ENCODE measurements at regions not wholly inside any gene's neighbourhood (a gene's known extent, or its start where the extent isn't known, plus 50 kb on each side); places are given as distances from the start of the nearest gene placed in this dataset.
A peak's percentile ranks its signal among the peaks of the same experiment; 100 is the strongest.
"Not testable (repeated sequence)": the region's sequence is repeated elsewhere in the genome, so short reads cannot be mapped to it uniquely, and the experiment has no call there.

DNA sequence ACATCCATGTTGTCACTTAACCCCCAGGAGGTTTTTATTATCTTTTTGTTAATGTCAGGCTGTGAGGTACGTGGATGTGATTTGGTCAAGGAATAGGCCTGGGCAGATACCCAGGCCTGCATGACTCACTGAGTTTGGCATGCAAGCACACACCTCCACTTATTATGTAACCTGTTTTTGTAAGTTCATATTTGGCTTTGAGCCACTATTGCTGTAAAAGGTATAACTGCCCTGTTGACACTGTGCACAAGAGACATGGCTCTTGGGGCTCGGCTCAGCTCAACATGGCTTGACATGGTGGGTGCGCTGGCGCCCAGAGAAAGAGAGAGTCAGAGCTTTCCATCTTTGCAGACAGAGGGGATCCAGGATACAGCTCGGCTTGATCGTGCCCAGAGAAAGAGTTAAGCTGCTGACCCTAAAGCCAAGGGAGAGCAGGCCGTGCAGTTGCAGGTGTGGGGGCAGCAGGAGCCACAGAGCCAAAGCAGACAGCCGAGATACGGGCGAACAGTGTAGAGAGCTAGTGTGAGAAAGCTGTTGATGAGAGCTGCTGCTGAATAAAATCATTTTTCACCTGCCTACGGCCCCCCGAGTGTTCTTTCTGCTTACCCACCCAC is 67.9 kb upstream of the UNC13C start:
- 47 to 62% methylated on average over 6 to 12 of the region's 12 CpGs for WGBS, 2 donors

GRCh38 chr15:53903129-53903528 is 75.1 kb upstream of the UNC13C start:
- Histone ChIP-seq H3K27me3 (no peaks in the 10 kb centered on the region), H3K9me3 (no peaks in the 10 kb centered on the region), H3K36me3 (no peaks in the 10 kb centered on the region), H3K4me3 (replicated peaks in 1 of 3) (no peak overlapping the region), H3K4me1 (peaks cover 3 to 8% of the 10 kb centered on the region in 2 donors), H3K27ac (no peak overlapping the region)
- intact Hi-C loops (cut with DNase I): no loop called here
- WGBS, 2 donors: 85 to 89% methylated on average over 1 of the region's 1 CpG
- no peak for DNase-seq
- TF ChIP-seq POLR2A (IDR thresholded peaks at IDR 0.05) (no peak), CTCF (IDR thresholded peaks at IDR 0.05) (no peak)

More for the DNA sequence above, 67.9 kb upstream of the UNC13C start:
- intact Hi-C loops (cut with DNase I): no loop called here
- Histone ChIP-seq H3K27me3 (no peaks in the 10 kb centered on the region), H3K4me3 (replicated peaks in 1 of 3) (no peak overlapping the region), H3K27ac (peak overlapping the region; percentile 89 to 96 (median 95)), H3K4me1 (peaks cover 18 to 21% of the 10 kb centered on the region in 2 donors), H3K36me3 (no peaks in the 10 kb centered on the region), H3K9me3 (no peaks in the 10 kb centered on the region)
- TF ChIP-seq POLR2A (IDR thresholded peaks at IDR 0.05): no peak
- TF ChIP-seq CTCF (IDR thresholded peaks at IDR 0.05): no peak
- peak; percentile 59 to 75 for DNase-seq

DNA sequence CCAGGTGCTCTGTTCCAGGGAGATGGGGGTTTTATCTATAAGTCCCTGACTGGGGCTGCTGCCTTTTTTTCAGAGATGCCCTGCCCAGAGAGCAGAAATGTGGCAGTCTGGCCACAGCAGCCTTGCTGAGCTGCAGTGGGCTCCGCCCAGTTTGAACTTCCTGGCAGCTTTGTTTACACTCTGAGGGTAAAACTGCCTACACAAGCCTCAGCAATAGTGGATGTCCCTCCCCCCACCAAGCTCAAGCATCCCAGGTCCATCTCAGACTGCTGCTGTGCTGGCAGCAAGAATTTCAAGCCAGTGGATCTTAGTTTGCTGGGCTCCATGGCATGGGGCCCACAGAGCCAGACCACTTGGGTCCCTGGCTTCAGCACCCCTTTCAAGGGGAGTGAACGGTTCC is 84.8 kb upstream of the UNC13C start:
- H3K27ac ChIP-seq; intact Hi-C loops (cut with DNase I): not testable (repeated sequence)

GRCh38 chr15:53891862-53892261 is 86.4 kb upstream of the UNC13C start:
- H3K36me3 ChIP-seq; H3K4me3 ChIP-seq (replicated peaks in 1 of 3); H3K27ac ChIP-seq; H3K27me3 ChIP-seq; DNase-seq; H3K4me1 ChIP-seq; intact Hi-C loops (cut with DNase I); H3K9me3 ChIP-seq: not testable (repeated sequence)
- 64 to 83% methylated on average over 3 of the region's 3 CpGs for WGBS, 2 donors
- TF ChIP-seq CTCF (IDR thresholded peaks at IDR 0.05): peak in 1 of 6 experiments; percentile 14

More for the DNA sequence above, 84.8 kb upstream of the UNC13C start:
- not testable (repeated sequence) for H3K9me3 ChIP-seq; H3K36me3 ChIP-seq; H3K27me3 ChIP-seq; H3K4me3 ChIP-seq (replicated peaks in 1 of 3); H3K4me1 ChIP-seq; DNase-seq
- WGBS, 2 donors: 69 to 80% methylated on average over 2 of the region's 2 CpGs

DNA sequence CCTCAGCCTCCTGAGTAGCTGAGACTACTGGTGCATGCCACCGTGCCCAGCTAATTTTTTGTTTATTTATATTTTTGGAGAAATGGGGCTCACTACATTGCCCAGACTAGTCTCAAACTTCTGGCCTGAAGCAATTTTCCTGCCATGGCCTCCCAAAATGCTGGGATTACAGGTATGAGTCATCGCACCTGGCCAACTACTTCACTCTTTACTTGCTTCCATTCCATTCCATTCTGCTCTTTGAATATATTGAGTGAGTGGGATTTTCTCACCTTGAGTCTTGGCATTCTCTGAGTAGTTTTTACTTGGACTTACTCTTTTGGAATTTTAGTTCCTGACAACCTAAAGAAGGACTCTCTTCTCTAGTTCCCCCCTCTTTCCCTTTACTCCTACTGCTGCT is 93.8 kb upstream of the UNC13C start:
- no peaks in the 10 kb centered on the region for H3K36me3 ChIP-seq
- intact Hi-C loops (cut with DNase I): no loop called here
- H3K27me3 ChIP-seq: no peaks in the 10 kb centered on the region
- no peaks in the 10 kb centered on the region for H3K4me1 ChIP-seq
- no peak for DNase-seq
- no peak overlapping the region for H3K4me3 ChIP-seq (replicated peaks in 1 of 3)
- H3K27ac ChIP-seq: no peak overlapping the region
- TF ChIP-seq CTCF (IDR thresholded peaks at IDR 0.05) (no peak), POLR2A (IDR thresholded peaks at IDR 0.05) (no peak)
- 93 to 98% methylated on average over 2 of the region's 2 CpGs for WGBS, 2 donors
- H3K9me3 ChIP-seq: no peaks in the 10 kb centered on the region
